GM18505 (cell line): ENCODE measurements at regions not wholly inside any gene's neighbourhood (a gene's known extent, or its start where the extent isn't known, plus 50 kb on each side); places are given as distances from the start of the nearest gene placed in this dataset.
A peak's percentile ranks its signal among the peaks of the same experiment; 100 is the strongest.
"Not testable (repeated sequence)": the region's sequence is repeated elsewhere in the genome, so short reads cannot be mapped to it uniquely, and the experiment has no call there.

ENCODE experiments used
- ATAC-seq: cut with Tn5 transposase; IDR thresholded peaks from one replicate; pipeline ENCODE4 v1.9.1; 2021; ENCODE audit not compliant: unreplicated experiment
- POLR2A ChIP-seq: IDR thresholded peaks from 4 replicates; pipeline ENCODE4 v1.6.1; 2011; ENCODE audit warnings: borderline replicate concordance; ENCODE audit not compliant: insufficient read depth, insufficient read length; ENCODE audit errors: extremely low read depth

GRCh38 chr3:159879146-159879545 lies 109.5 kb upstream of the IL12A start:
- ATAC-seq: no peak
- TF ChIP-seq POLR2A: no peak

- no peak for ATAC-seq
- no peak for TF ChIP-seq POLR2A
Measured at GRCh38 chr3:159879598-159879997, 109.0 kb upstream of the IL12A start.

- TF ChIP-seq POLR2A: no peak
- ATAC-seq: no peak
Measured at GRCh38 chr3:159881208-159881607, 107.4 kb upstream of the IL12A start.

- TF ChIP-seq POLR2A: no peak
- ATAC-seq: no peak
Measured at GRCh38 chr3:159881828-159882309, 106.8 kb upstream of the IL12A start.

- no peak for ATAC-seq
- TF ChIP-seq POLR2A: no peak
Measured at GRCh38 chr3:159882367-159882766, 106.3 kb upstream of the IL12A start.

- ATAC-seq: no peak
- no peak for TF ChIP-seq POLR2A
Measured at GRCh38 chr3:159882790-159883779, 105.5 kb upstream of the IL12A start.

- no peak for TF ChIP-seq POLR2A
Measured at GRCh38 chr3:159884661-159885402, 103.8 kb upstream of the IL12A start.

GRCh38 chr3:159886050-159886449 lies 102.6 kb upstream of the IL12A start:
- ATAC-seq: peak; percentile 52
- TF ChIP-seq POLR2A: no peak

More at GRCh38 chr3:159884661-159885402, 103.8 kb upstream of the IL12A start:
- ATAC-seq: no peak

- ATAC-seq: not testable (repeated sequence)
Measured at GRCh38 chr3:159886530-159886929, 102.1 kb upstream of the IL12A start.

GRCh38 chr3:159887168-159887567 lies 101.5 kb upstream of the IL12A start:
- ATAC-seq: no peak
- no peak for TF ChIP-seq POLR2A

- ATAC-seq: no peak
- no peak for TF ChIP-seq POLR2A
Measured at GRCh38 chr3:159887911-159888310, 100.7 kb upstream of the IL12A start.

GRCh38 chr3:159892171-159892795 lies 96.4 kb upstream of the IL12A start:
- no peak for ATAC-seq
- no peak for TF ChIP-seq POLR2A

GRCh38 chr3:159892801-159893200 lies 95.8 kb upstream of the IL12A start:
- no peak for ATAC-seq
- no peak for TF ChIP-seq POLR2A
